ENCODE measurements at regions not wholly inside any gene's neighbourhood (a gene's known extent, or its start where the extent isn't known, plus 50 kb on each side); places are given as distances from the start of the nearest gene placed in this dataset.

GRCh38 chr16:18050234-18050633 is 286.3 kb downstream of the NPIPA8 start:
- Mint-ChIP-seq H3K27ac (no peak overlapping the region), H3K4me1 (peaks cover 14% of the 10 kb centered on the region), H3K4me3 (no peak overlapping the region), H3K27me3 (ENCODE audit: low read depth) (peaks cover 12% of the 10 kb centered on the region), H3K9me3 (no peaks in the 10 kb centered on the region), H3K36me3 (no peaks in the 10 kb centered on the region)
- ChIA-PET CTCF (no interaction called here), POLR2A (no interaction called here)
- no peak for ATAC-seq
- DNase-seq (ENCODE audit: low spot score): no peak
- TF ChIP-seq FOXP1 (CRISPR knock-in tag; IDR thresholded peaks at IDR 0.05; ENCODE audit: borderline replicate concordance): no peak
- TF ChIP-seq ZNF512 (CRISPR knock-in tag; IDR thresholded peaks at IDR 0.05; ENCODE audit: borderline replicate concordance): no peak
- no peak for TF ChIP-seq ZNF138 (CRISPR knock-in tag; conservative IDR thresholded peaks at IDR 0.05)
- no peak for TF ChIP-seq GABPB1 (CRISPR knock-in tag; IDR thresholded peaks at IDR 0.05)
- TF ChIP-seq NFATC4 (CRISPR knock-in tag; IDR thresholded peaks at IDR 0.05): no peak
- no peak for TF ChIP-seq ZNF219 (CRISPR knock-in tag; IDR thresholded peaks at IDR 0.05; ENCODE audit: borderline replicate concordance)
- TF ChIP-seq RORB (CRISPR knock-in tag; IDR thresholded peaks at IDR 0.05): no peak
- no peak for TF ChIP-seq CTCF (IDR thresholded peaks at IDR 0.05)
- TF ChIP-seq CREB1 (CRISPR knock-in tag; IDR thresholded peaks at IDR 0.05): no peak
- no peak for TF ChIP-seq SP1 (CRISPR knock-in tag; conservative IDR thresholded peaks at IDR 0.05)
- no peak for TF ChIP-seq E2F4 (CRISPR knock-in tag; IDR thresholded peaks at IDR 0.05; ENCODE audit: borderline replicate concordance, low read depth)
- no peak for TF ChIP-seq ZNF532 (CRISPR knock-in tag; IDR thresholded peaks at IDR 0.05; ENCODE audit: borderline replicate concordance)
- TF ChIP-seq EMX1 (CRISPR knock-in tag; IDR thresholded peaks at IDR 0.05): no peak
- no peak for TF ChIP-seq NFE2L1 (CRISPR knock-in tag; IDR thresholded peaks at IDR 0.05)

- no peak for DNase-seq (ENCODE audit: low spot score)
- no peak overlapping the region for H3K4me3 Mint-ChIP-seq
- H3K27me3 Mint-ChIP-seq (ENCODE audit: low read depth): peaks cover 12% of the 10 kb centered on the region
- CTCF ChIA-PET: interaction anchor here (1.2 kb wide), 1 partner anchor 12 kb away, joined by 3 read pairs; no protein-coding TSS in a partner anchor
- peaks cover 14% of the 10 kb centered on the region for H3K4me1 Mint-ChIP-seq
- no peaks in the 10 kb centered on the region for H3K36me3 Mint-ChIP-seq
- H3K27ac Mint-ChIP-seq: no peak overlapping the region
- H3K9me3 Mint-ChIP-seq: no peaks in the 10 kb centered on the region
- ATAC-seq: no peak
- POLR2A ChIA-PET: no interaction called here
- TF ChIP-seq FOXK1 (CRISPR knock-in tag; IDR thresholded peaks at IDR 0.05): no peak
- no peak for TF ChIP-seq TCF7 (CRISPR knock-in tag; IDR thresholded peaks at IDR 0.05; ENCODE audit: low read depth)
- TF ChIP-seq STAT6 (CRISPR knock-in tag; conservative IDR thresholded peaks at IDR 0.05; ENCODE audit: low read depth): no peak
- no peak for TF ChIP-seq FOXJ3 (CRISPR knock-in tag; IDR thresholded peaks at IDR 0.05; ENCODE audit: borderline replicate concordance)
- TF ChIP-seq ZNF281 (CRISPR knock-in tag; IDR thresholded peaks at IDR 0.05): no peak
- TF ChIP-seq PRRX2 (CRISPR knock-in tag; IDR thresholded peaks at IDR 0.05): no peak
- no peak for TF ChIP-seq TEAD4 (CRISPR knock-in tag; IDR thresholded peaks at IDR 0.05)
- no peak for TF ChIP-seq NFE2L1 (CRISPR knock-in tag; IDR thresholded peaks at IDR 0.05)
- TF ChIP-seq CREB1 (CRISPR knock-in tag; IDR thresholded peaks at IDR 0.05): no peak
- no peak for TF ChIP-seq EMX1 (CRISPR knock-in tag; IDR thresholded peaks at IDR 0.05)
Measured at GRCh38 chr16:18049547-18050133, 286.9 kb downstream of the NPIPA8 start.

All from WTC11 (cell line).